B cell (primary cell): ENCODE measurements at regions not wholly inside any gene's neighbourhood (a gene's known extent, or its start where the extent isn't known, plus 50 kb on each side); places are given as distances from the start of the nearest gene placed in this dataset.
"Not testable (repeated sequence)": the region's sequence is repeated elsewhere in the genome, so short reads cannot be mapped to it uniquely, and the experiment has no call there.

Experiments
- ATAC-seq: fragments of 200-7000 bp; cut with Tn5 transposase; one replicate; pipeline ENCODE4 v1.10.0; 2021; ENCODE audit warnings: low read depth, mild to moderate bottlenecking, moderate number of reproducible peaks, moderate library complexity
- CTCF ChIA-PET: fragments of 350-600 bp; sonication (Branson Sonifier 250); formaldehyde crosslinking; loops from one replicate; lab custom pipeline; 2021; ENCODE audit warnings: antibody characterized with exemption, inconsistent platforms; lab: Charles Lee
- POLR2A ChIA-PET: fragments of 350-600 bp; sonication (Branson Sonifier 250); formaldehyde crosslinking; loops from one replicate; lab custom pipeline; 2021; ENCODE audit warnings: antibody characterized with exemption; lab: Charles Lee
- DNase-seq: peaks from one replicate; pipeline ENCODE4 v3.0.0; 2013
- H2AFZ ChIP-seq: 2 replicates; pipeline ENCODE4 v1.6.1; 2012; ENCODE audit warnings: mild to moderate bottlenecking, low read depth, low read length; ENCODE audit not compliant: insufficient read depth, poor library complexity, severe bottlenecking
- H3K27ac ChIP-seq, 2 donors: 1 replicate in 1 of 2; 2 replicates in 1 of 2; pipeline ENCODE4 v1.5.1; 2012 to 2013; ENCODE audit warnings: low read length in 2 of 2, mild to moderate bottlenecking in 2 of 2, moderate library complexity in 1 of 2
- H3K27me3 ChIP-seq, 4 experiments: fragments of 200-600 bp in 1 of 4; sonication (generic) in 1 of 4; replicated peaks in 1 of 4; 1 replicate in 2 of 4; 2 replicates in 2 of 4; pipeline versions ENCODE4 v1.6.1 to v1.7.0; 2013 to 2016; ENCODE audit warnings: low read length in 3 of 4, mild to moderate bottlenecking in 2 of 4, mixed read lengths in 1 of 4, moderate library complexity in 1 of 4; ENCODE audit not compliant: insufficient read depth in 4 of 4, control insufficient read depth in 3 of 4; ENCODE audit errors: control extremely low read depth in 1 of 4
- H3K36me3 ChIP-seq, 2 experiments: replicated peaks in 1 of 2; 1 replicate in 1 of 2; 2 replicates in 1 of 2; pipeline versions ENCODE4 v1.6.1 to v1.7.1; 2013; ENCODE audit warnings: low read length in 1 of 2; ENCODE audit not compliant: insufficient read depth in 2 of 2, control insufficient read depth in 1 of 2; ENCODE audit errors: control extremely low read depth in 1 of 2, extremely low read depth in 1 of 2
- H3K4me1 ChIP-seq, 2 donors: fragments of 200-600 bp in 1 of 2; sonication (generic) in 1 of 2; 1 replicate in 1 of 2; 2 replicates in 1 of 2; pipeline versions ENCODE4 v1.5.1 to v1.6.1; 2013 to 2017; ENCODE audit warnings: low read length in 2 of 2; ENCODE audit not compliant: control insufficient read depth in 2 of 2, insufficient read depth in 2 of 2
- H3K4me2 ChIP-seq: replicated peaks from 2 replicates; pipeline ENCODE3; 2012; ENCODE audit warnings: mild to moderate bottlenecking, low read depth, low read length; ENCODE audit not compliant: poor library complexity, severe bottlenecking
- H3K4me3 ChIP-seq, 5 experiments: fragments of 200-600 bp in 1 of 5; sonication (generic) in 1 of 5; 1 replicate in 3 of 5; 2 replicates in 2 of 5; pipeline versions ENCODE4 v1.5.1 to v1.7.0; 2011 to 2016; ENCODE audit warnings: low read length in 4 of 5, mild to moderate bottlenecking in 4 of 5, low read depth in 2 of 5, control low read depth in 1 of 5, moderate library complexity in 1 of 5; ENCODE audit not compliant: insufficient read depth in 1 of 5; ENCODE audit errors: control extremely low read depth in 1 of 5, extremely low read depth in 1 of 5
- H3K79me2 ChIP-seq: fragments of 200-600 bp; sonication (generic); one replicate; pipeline ENCODE4 v1.6.0; 2016; ENCODE audit warnings: low read length; ENCODE audit not compliant: control insufficient read depth, insufficient read depth
- H3K9ac ChIP-seq: fragments of 200-600 bp; sonication (generic); 2 replicates; pipeline ENCODE4 v1.6.1; 2017; ENCODE audit warnings: mild to moderate bottlenecking, low read length, moderate library complexity
- H3K9me3 ChIP-seq, 3 donors: one replicate each; pipeline versions ENCODE4 v1.6.1 to v1.7.1; 2013; ENCODE audit warnings: low read length in 2 of 3; ENCODE audit not compliant: control insufficient read depth in 2 of 3, insufficient read depth in 1 of 3; ENCODE audit errors: control extremely low read depth in 1 of 3
- H4K20me1 ChIP-seq: 2 replicates; pipeline ENCODE4 v1.6.0; 2012; ENCODE audit warnings: mild to moderate bottlenecking, low read length; ENCODE audit not compliant: insufficient read depth, control insufficient read depth, poor library complexity, severe bottlenecking
- H3K27ac Mint-ChIP-seq: one replicate; pipeline ENCODE4 v1.8.0; 2021; ENCODE audit warnings: mixed read lengths
- H3K27me3 Mint-ChIP-seq: one replicate; pipeline ENCODE4 v1.8.0; 2021; ENCODE audit warnings: mixed read lengths
- H3K4me1 Mint-ChIP-seq: one replicate; pipeline ENCODE4 v1.8.0; 2021; ENCODE audit warnings: mixed read lengths
- H3K4me3 Mint-ChIP-seq: one replicate; pipeline ENCODE4 v1.8.0; 2021; ENCODE audit warnings: mixed read lengths
- H3K9me3 Mint-ChIP-seq: one replicate; pipeline ENCODE4 v1.8.0; 2022; ENCODE audit warnings: mixed read lengths; ENCODE audit not compliant: insufficient read depth
- EZH2 ChIP-seq: IDR thresholded peaks from 2 replicates; pipeline ENCODE4 v1.6.1; 2012; ENCODE audit warnings: borderline replicate concordance, low read depth, mild to moderate bottlenecking, moderate library complexity, low read length; ENCODE audit not compliant: insufficient read depth, poor library complexity, severe bottlenecking
- WGBS: methylation state at CpG from one replicate; pipeline ENCODE4 v1.1.5; 2013; ENCODE audit warnings: missing lambda C conversion rate; ENCODE audit not compliant: insufficient coverage; 5-methylcytosine and 5-hydroxymethylcytosine counted together
- intact Hi-C: fragments of 100-400 bp; cut with micrococcal nuclease; formaldehyde crosslinking; loops from one replicate; pipeline ENCODE4 v1.10.0; 2022
- TF ChIP-seq, protein P1 (sequence below): fragments of 200-600 bp; IDR thresholded peaks from one replicate; pipeline ENCODE4 v1.8.0; 2022; ENCODE audit warnings: antibody characterized with exemption, mild to moderate bottlenecking

DNA sequence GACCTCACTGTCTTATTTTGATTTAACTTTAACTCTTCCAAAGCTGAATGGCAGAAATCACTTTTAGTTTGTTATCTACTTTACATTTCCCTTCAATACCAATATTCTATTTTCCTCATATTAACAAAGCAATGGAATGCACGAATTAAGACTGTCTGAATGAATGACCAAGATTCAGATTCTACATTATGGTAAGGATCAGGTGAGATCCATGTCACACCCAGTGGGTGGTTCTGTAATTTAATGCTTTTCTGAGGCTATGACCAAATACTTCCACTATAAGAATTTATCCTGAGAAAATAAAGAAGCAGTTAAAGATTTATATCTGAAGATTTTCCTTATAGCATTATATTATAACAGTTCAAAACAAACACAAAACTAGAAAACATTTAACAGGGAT lies 90.2 kb upstream of the NUPR2 start:
- Mint-ChIP-seq H3K9me3 (peaks cover 1% of the 10 kb centered on the region), H3K4me3 (no peak overlapping the region), H3K27me3 (no peaks in the 10 kb centered on the region), H3K4me1 (no peaks in the 10 kb centered on the region), H3K27ac (no peak overlapping the region)
- no peak for TF ChIP-seq EZH2
- TF ChIP-seq, protein P1, sequence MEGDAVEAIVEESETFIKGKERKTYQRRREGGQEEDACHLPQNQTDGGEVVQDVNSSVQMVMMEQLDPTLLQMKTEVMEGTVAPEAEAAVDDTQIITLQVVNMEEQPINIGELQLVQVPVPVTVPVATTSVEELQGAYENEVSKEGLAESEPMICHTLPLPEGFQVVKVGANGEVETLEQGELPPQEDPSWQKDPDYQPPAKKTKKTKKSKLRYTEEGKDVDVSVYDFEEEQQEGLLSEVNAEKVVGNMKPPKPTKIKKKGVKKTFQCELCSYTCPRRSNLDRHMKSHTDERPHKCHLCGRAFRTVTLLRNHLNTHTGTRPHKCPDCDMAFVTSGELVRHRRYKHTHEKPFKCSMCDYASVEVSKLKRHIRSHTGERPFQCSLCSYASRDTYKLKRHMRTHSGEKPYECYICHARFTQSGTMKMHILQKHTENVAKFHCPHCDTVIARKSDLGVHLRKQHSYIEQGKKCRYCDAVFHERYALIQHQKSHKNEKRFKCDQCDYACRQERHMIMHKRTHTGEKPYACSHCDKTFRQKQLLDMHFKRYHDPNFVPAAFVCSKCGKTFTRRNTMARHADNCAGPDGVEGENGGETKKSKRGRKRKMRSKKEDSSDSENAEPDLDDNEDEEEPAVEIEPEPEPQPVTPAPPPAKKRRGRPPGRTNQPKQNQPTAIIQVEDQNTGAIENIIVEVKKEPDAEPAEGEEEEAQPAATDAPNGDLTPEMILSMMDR, result no peak
- no peaks in the 10 kb centered on the region for H4K20me1 ChIP-seq
- no peak overlapping the region for H3K4me3 ChIP-seq
- H3K4me2 ChIP-seq, result no peak overlapping the region
- no peaks in the 10 kb centered on the region for H3K36me3 ChIP-seq
- H3K79me2 ChIP-seq, result no peaks in the 10 kb centered on the region
- no peak overlapping the region for H3K27ac ChIP-seq
- WGBS, result no CpG with 5 or more reads among the region's 1 CpG
- no peak overlapping the region for H2AFZ ChIP-seq
- intact Hi-C loops, result no loop called here
- no peaks in the 10 kb centered on the region for H3K27me3 ChIP-seq
- POLR2A ChIA-PET, result no interaction called here
- no peak overlapping the region for H3K9ac ChIP-seq
- CTCF ChIA-PET, result no interaction called here
- peaks cover 0 to 18% (median 0%) of the 10 kb centered on the region in 3 donors for H3K9me3 ChIP-seq
- ATAC-seq (no peak), DNase-seq (no peak)
- H3K4me1 ChIP-seq, result no peaks in the 10 kb centered on the region

DNA sequence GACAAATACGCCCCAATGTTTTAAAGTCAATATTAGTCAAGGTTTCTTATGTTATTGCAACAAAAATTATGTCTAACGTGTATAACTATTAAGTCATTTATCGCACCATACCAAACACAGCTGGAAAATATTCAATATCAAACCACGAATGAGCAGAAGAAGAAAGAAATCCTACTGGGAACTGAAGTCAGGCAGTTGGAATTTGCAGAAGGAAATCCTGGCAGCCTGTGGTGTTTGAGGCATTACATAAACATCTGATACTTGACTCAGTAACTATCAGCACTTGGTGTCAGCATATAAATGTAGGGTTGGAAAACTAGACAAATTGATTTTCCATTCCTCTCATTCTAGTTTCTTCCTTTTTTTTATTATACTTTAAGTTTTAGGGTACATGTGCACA lies 83.4 kb upstream of the NUPR2 start:
- no peak overlapping the region for H3K4me3 ChIP-seq
- H3K4me1 ChIP-seq, result no peaks in the 10 kb centered on the region
- Mint-ChIP-seq H3K27me3 (no peaks in the 10 kb centered on the region), H3K4me1 (no peaks in the 10 kb centered on the region), H3K9me3 (peaks cover 5% of the 10 kb centered on the region), H3K27ac (no peak overlapping the region), H3K4me3 (no peak overlapping the region)
- H3K79me2 ChIP-seq, result no peaks in the 10 kb centered on the region
- H2AFZ ChIP-seq, result no peak overlapping the region
- ChIA-PET CTCF (no interaction called here), POLR2A (no interaction called here)
- H3K27ac ChIP-seq, result no peak overlapping the region
- H3K9ac ChIP-seq, result no peak overlapping the region
- DNase-seq (no peak), ATAC-seq (no peak)
- H3K27me3 ChIP-seq, result no peaks in the 10 kb centered on the region
- no peaks in the 10 kb centered on the region for H3K36me3 ChIP-seq
- intact Hi-C loops, result no loop called here
- peaks cover 0 to 4% (median 0%) of the 10 kb centered on the region in 3 donors for H3K9me3 ChIP-seq
- TF ChIP-seq, protein P1, result no peak
- H4K20me1 ChIP-seq, result no peaks in the 10 kb centered on the region
- H3K4me2 ChIP-seq, result no peak overlapping the region
- no CpG with 5 or more reads among the region's 4 CpGs for WGBS

DNA sequence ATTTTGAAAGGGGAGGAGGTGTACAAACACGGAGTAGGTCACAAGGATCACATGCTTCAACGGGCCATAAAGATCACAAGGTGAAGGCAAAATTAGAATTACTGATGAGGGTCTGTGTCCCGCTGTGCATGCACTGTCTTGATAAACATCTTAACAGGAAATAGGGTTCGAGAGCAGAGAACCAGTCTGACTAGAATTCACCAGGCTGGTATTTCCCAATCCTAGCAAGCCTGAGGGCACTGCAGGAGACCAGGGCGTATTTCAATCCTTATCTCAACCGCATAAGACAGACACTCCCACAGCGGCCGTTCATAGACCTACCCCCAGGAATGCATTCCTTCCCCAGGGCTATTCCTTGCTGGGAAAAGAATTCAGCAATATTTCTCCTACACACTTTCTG lies 80.0 kb upstream of the NUPR2 start:
- CTCF ChIA-PET, H3K4me3 Mint-ChIP-seq, H3K36me3 ChIP-seq, H3K27me3 Mint-ChIP-seq, H3K4me3 ChIP-seq, ATAC-seq, H4K20me1 ChIP-seq, H3K4me1 ChIP-seq, DNase-seq, H3K9me3 Mint-ChIP-seq, H3K9me3 ChIP-seq, H2AFZ ChIP-seq, POLR2A ChIA-PET, H3K9ac ChIP-seq, H3K79me2 ChIP-seq, H3K4me2 ChIP-seq, intact Hi-C loops, H3K27ac ChIP-seq, H3K27ac Mint-ChIP-seq, H3K4me1 Mint-ChIP-seq, H3K27me3 ChIP-seq: not testable (repeated sequence)
- 84% methylated on average over 7 of the region's 8 CpGs for WGBS
